ENCODE measurements at regions not wholly inside any gene's neighbourhood (a gene's known extent, or its start where the extent isn't known, plus 50 kb on each side); places are given as distances from the start of the nearest gene placed in this dataset.

GRCh38 chr5:103410172-103410571, 151.6 kb downstream of the MACIR start:
- H2AFZ ChIP-seq (ENCODE audit: low read length), result no peak overlapping the region
- no peak overlapping the region for H3K4me2 ChIP-seq (ENCODE audit: low read depth, low read length, poor library complexity, severe bottlenecking)
- H3K9me3 ChIP-seq (ENCODE audit: insufficient read depth, low read depth, low read length), result no peaks in the 10 kb centered on the region
- no peak overlapping the region for H3K9ac ChIP-seq (ENCODE audit: low read depth, low read length, poor library complexity, severe bottlenecking)
- no peaks in the 10 kb centered on the region for H3K9me2 ChIP-seq (replicated peaks; ENCODE audit: low read depth, low read length)
- H3F3A ChIP-seq (ENCODE audit: low read depth), result no peaks in the 10 kb centered on the region
- no peaks in the 10 kb centered on the region for H3K79me2 ChIP-seq (ENCODE audit: insufficient read depth, low read length)
- TF ChIP-seq EZH2phosphoT487 (IDR thresholded peaks at IDR 0.05; ENCODE audit: borderline replicate concordance) (no peak), CTCF (conservative IDR thresholded peaks at IDR 0.05; ENCODE audit: low read length) (no peak)
- no peaks in the 10 kb centered on the region for H3K27me3 ChIP-seq (ENCODE audit: insufficient read depth, low read length, poor library complexity, severe bottlenecking)
- H4K20me1 ChIP-seq (ENCODE audit: insufficient read depth, low read length, poor library complexity, severe bottlenecking), result no peaks in the 10 kb centered on the region
- H3K36me3 ChIP-seq (ENCODE audit: insufficient read depth, low read length), result no peaks in the 10 kb centered on the region
- no peaks in the 10 kb centered on the region for H3K4me1 ChIP-seq (ENCODE audit: insufficient read depth, low read length, poor library complexity, severe bottlenecking)
- H3K4me3 ChIP-seq (ENCODE audit: low read length, poor library complexity, severe bottlenecking), result no peak overlapping the region

- Histone ChIP-seq H3K27me3 (ENCODE audit: insufficient read depth, low read length, poor library complexity, severe bottlenecking) (no peaks in the 10 kb centered on the region), H3F3A (ENCODE audit: low read depth) (no peaks in the 10 kb centered on the region), H3K36me3 (ENCODE audit: insufficient read depth, low read length) (no peaks in the 10 kb centered on the region), H4K20me1 (ENCODE audit: insufficient read depth, low read length, poor library complexity, severe bottlenecking) (no peaks in the 10 kb centered on the region), H2AFZ (ENCODE audit: low read length) (no peak overlapping the region), H3K4me2 (ENCODE audit: low read depth, low read length, poor library complexity, severe bottlenecking) (no peak overlapping the region), H3K9me3 (ENCODE audit: insufficient read depth, low read depth, low read length) (no peaks in the 10 kb centered on the region), H3K79me2 (ENCODE audit: insufficient read depth, low read length) (no peaks in the 10 kb centered on the region), H3K9me2 (replicated peaks; ENCODE audit: low read depth, low read length) (no peaks in the 10 kb centered on the region), H3K4me3 (ENCODE audit: low read length, poor library complexity, severe bottlenecking) (no peak overlapping the region), H3K4me1 (ENCODE audit: insufficient read depth, low read length, poor library complexity, severe bottlenecking) (no peaks in the 10 kb centered on the region), H3K9ac (ENCODE audit: low read depth, low read length, poor library complexity, severe bottlenecking) (no peak overlapping the region)
- TF ChIP-seq CTCF (conservative IDR thresholded peaks at IDR 0.05; ENCODE audit: low read length) (no peak), EZH2phosphoT487 (IDR thresholded peaks at IDR 0.05; ENCODE audit: borderline replicate concordance) (no peak)
These were observed 150.6 kb downstream of the MACIR start for GRCh38 chr5:103409013-103409670.

- Histone ChIP-seq H3K79me2 (ENCODE audit: insufficient read depth, low read length) (no peaks in the 10 kb centered on the region), H3F3A (ENCODE audit: low read depth) (no peaks in the 10 kb centered on the region), H3K36me3 (ENCODE audit: insufficient read depth, low read length) (no peaks in the 10 kb centered on the region), H3K4me2 (ENCODE audit: low read depth, low read length, poor library complexity, severe bottlenecking) (no peak overlapping the region), H3K27me3 (ENCODE audit: insufficient read depth, low read length, poor library complexity, severe bottlenecking) (no peaks in the 10 kb centered on the region), H3K4me1 (ENCODE audit: insufficient read depth, low read length, poor library complexity, severe bottlenecking) (no peaks in the 10 kb centered on the region), H3K9me2 (replicated peaks; ENCODE audit: low read depth, low read length) (no peaks in the 10 kb centered on the region), H3K4me3 (ENCODE audit: low read length, poor library complexity, severe bottlenecking) (no peak overlapping the region), H3K9me3 (ENCODE audit: insufficient read depth, low read depth, low read length) (no peaks in the 10 kb centered on the region), H4K20me1 (ENCODE audit: insufficient read depth, low read length, poor library complexity, severe bottlenecking) (no peaks in the 10 kb centered on the region), H2AFZ (ENCODE audit: low read length) (no peak overlapping the region), H3K9ac (ENCODE audit: low read depth, low read length, poor library complexity, severe bottlenecking) (no peak overlapping the region)
- no peak for TF ChIP-seq EZH2phosphoT487 (IDR thresholded peaks at IDR 0.05; ENCODE audit: borderline replicate concordance)
- no peak for TF ChIP-seq CTCF (conservative IDR thresholded peaks at IDR 0.05; ENCODE audit: low read length)
These were observed 149.8 kb downstream of the MACIR start for GRCh38 chr5:103408408-103408807.

All from Loucy (cell line).